GM12878 (cell line): ENCODE measurements at regions not wholly inside any gene's neighbourhood (a gene's known extent, or its start where the extent isn't known, plus 50 kb on each side); places are given as distances from the start of the nearest gene placed in this dataset.

Experiments used
- ATAC-seq: fragments of 200-7000 bp; cut with Tn5 transposase; 3 replicates; pipeline ENCODE4 v1.9.1; 2020; ENCODE audit warnings: mild to moderate bottlenecking, moderate library complexity
- BruUV-seq: library from RNA; stranded (reverse); fragments of 400-500 nt; replicated peaks from 2 replicates; lab custom pipeline; 2021; lab: Mats Ljungman, UMichigan
- CTCF ChIA-PET: fragments of 300-600 bp; sonication (Branson Sonifier 250); formaldehyde crosslinking; extraction: SDS; loops from one replicate; lab custom pipeline; 2021; ENCODE audit warnings: inconsistent platforms; lab: Yijun Ruan, JAX
- POLR2A ChIA-PET: fragments of 350-600 bp; formaldehyde crosslinking; extraction: SDS; loops from one replicate; lab custom pipeline; 2021; ENCODE audit warnings: inconsistent platforms; lab: Charles Lee
- RAD21 ChIA-PET: fragments of 300-600 bp; sonication (Branson Sonifier 250); formaldehyde crosslinking; loops from one replicate; lab custom pipeline; 2023; ENCODE audit warnings: antibody characterized with exemption; ENCODE audit not compliant: unreplicated experiment; lab: Charles Lee
- SMC1A ChIA-PET: fragments of 300-600 bp; sonication (Branson Sonifier 250); formaldehyde crosslinking; loops from one replicate; lab custom pipeline; 2023; ENCODE audit not compliant: unreplicated experiment, uncharacterized antibody; lab: Charles Lee
- DNase-seq: peaks from one replicate; pipeline ENCODE4 v3.0.0-alpha.2; 2011; ENCODE audit warnings: low read depth, low spot score
- FAIRE-seq: peaks from 3 replicates; lab custom pipeline; 2011; peaks lifted over from hg19 to GRCh38; lab: Jason Lieb, UNC
- H2AFZ ChIP-seq: 2 replicates; pipeline ENCODE4 v1.6.0; 2011; ENCODE audit warnings: low read depth, low read length, control low read depth; ENCODE audit not compliant: control insufficient read depth
- H3K27ac ChIP-seq: 2 replicates; pipeline ENCODE4 v1.5.1; 2011; ENCODE audit warnings: control low read depth; ENCODE audit not compliant: control insufficient read depth, insufficient read depth
- H3K27me3 ChIP-seq, 2 experiments: replicated peaks in 1 of 2; 2 replicates each; pipeline versions ENCODE4 v1.6.0 to v1.6.1; 2011; ENCODE audit warnings: low read length in 1 of 2; ENCODE audit not compliant: control insufficient read depth in 2 of 2, insufficient read depth in 2 of 2
- H3K36me3 ChIP-seq, 2 experiments: 2 replicates each; pipeline ENCODE4 v1.5.1; 2011; ENCODE audit warnings: low read length in 1 of 2; ENCODE audit not compliant: control insufficient read depth in 2 of 2, insufficient read depth in 2 of 2
- H3K4me1 ChIP-seq: 2 replicates; pipeline ENCODE4 v1.6.1; 2011; ENCODE audit warnings: mild to moderate bottlenecking, low read length, moderate library complexity, mixed read lengths; ENCODE audit not compliant: control insufficient read depth, insufficient read depth
- H3K4me2 ChIP-seq: 2 replicates; pipeline ENCODE4 v1.6.0; 2011; ENCODE audit warnings: control low read depth; ENCODE audit not compliant: control insufficient read depth, insufficient read depth
- H3K4me3 ChIP-seq: fragments of 200-600 bp; sonication (generic); 2 replicates; pipeline ENCODE4 v1.5.1; 2016
- H3K79me2 ChIP-seq: 2 replicates; pipeline ENCODE4 v1.6.0; 2011; ENCODE audit warnings: low read length; ENCODE audit not compliant: control insufficient read depth, insufficient read depth
- H3K9ac ChIP-seq: 2 replicates; pipeline ENCODE4 v1.8.0; 2011; ENCODE audit warnings: low read length, control low read depth, mixed read lengths; ENCODE audit not compliant: control insufficient read depth, insufficient read depth
- H3K9me3 ChIP-seq: replicated peaks from 3 replicates; pipeline ENCODE4 v1.5.1; 2011; ENCODE audit warnings: mild to moderate bottlenecking, low read length; ENCODE audit not compliant: control insufficient read depth, insufficient read depth
- H4K20me1 ChIP-seq: 2 replicates; pipeline ENCODE4 v1.6.0; 2011; ENCODE audit not compliant: control insufficient read depth, insufficient read depth
- BACH1 ChIP-seq: fragments of 450-650 bp; IDR thresholded peaks from 2 replicates; pipeline ENCODE4 v1.6.1; 2017; ENCODE audit warnings: mild to moderate bottlenecking, borderline replicate concordance
- CHD2 ChIP-seq: IDR thresholded peaks from 2 replicates; pipeline ENCODE4 v1.6.1; 2011; ENCODE audit warnings: low read depth, low read length, improper control_type of control experiment, borderline replicate concordance
- CTCF ChIP-seq, 3 experiments: IDR thresholded peaks in 2 of 3; conservative IDR thresholded peaks in 1 of 3; 2 replicates each; pipeline ENCODE4 v1.5.1; 2011; ENCODE audit warnings: low read depth in 3 of 3, low read length in 3 of 3, mild to moderate bottlenecking in 3 of 3, control low read depth in 2 of 3, moderate library complexity in 2 of 3, inconsistent platforms in 1 of 3, mixed read lengths in 1 of 3; ENCODE audit not compliant: control insufficient read depth in 2 of 3, insufficient read depth in 1 of 3; ENCODE audit errors: extremely low read depth in 1 of 3
- E4F1 ChIP-seq: fragments of 450-650 bp; IDR thresholded peaks from 2 replicates; pipeline ENCODE4 v1.6.1; 2018; ENCODE audit warnings: borderline replicate concordance, mild to moderate bottlenecking; ENCODE audit not compliant: partially characterized antibody
- FOXM1 ChIP-seq: IDR thresholded peaks from 2 replicates; pipeline ENCODE4 v1.6.1; 2012; ENCODE audit warnings: low read depth, mild to moderate bottlenecking, inconsistent platforms, low read length, moderate library complexity
- IRF4 ChIP-seq: IDR thresholded peaks from 2 replicates; pipeline ENCODE4 v1.6.1; 2011; ENCODE audit warnings: low read depth, low read length
- MEF2A ChIP-seq: IDR thresholded peaks from 2 replicates; pipeline ENCODE4 v1.6.1; 2011; ENCODE audit warnings: low read depth, mild to moderate bottlenecking, low read length, moderate library complexity; ENCODE audit not compliant: insufficient read depth
- NBN ChIP-seq: fragments of 450-650 bp; IDR thresholded peaks from 2 replicates; pipeline ENCODE4 v1.6.1; 2016
- RUNX3 ChIP-seq: IDR thresholded peaks from 2 replicates; pipeline ENCODE4 v1.6.1; 2012; ENCODE audit warnings: low read length, inconsistent platforms
- SIN3A ChIP-seq: IDR thresholded peaks from 2 replicates; pipeline ENCODE4 v1.6.1; 2012; ENCODE audit warnings: low read depth, low read length, improper control_type of control experiment
- SRF ChIP-seq, 2 experiments: IDR thresholded peaks; 2 replicates each; pipeline ENCODE4 v1.6.1; 2011; ENCODE audit warnings: low read depth in 2 of 2, low read length in 2 of 2, mild to moderate bottlenecking in 1 of 2, moderate library complexity in 1 of 2
- ZNF384 ChIP-seq: IDR thresholded peaks from 2 replicates; pipeline ENCODE4 v1.6.1; 2012; ENCODE audit warnings: low read depth, mild to moderate bottlenecking, low read length, improper control_type of control experiment, borderline replicate concordance
- WGBS: methylation state at CpG from one replicate; pipeline ENCODE4 v1.1.6; 2016; ENCODE audit warnings: low lambda C conversion rate; ENCODE audit not compliant: insufficient replicate concordance, insufficient coverage; ENCODE audit errors: missing lambda C conversion rate; 5-methylcytosine and 5-hydroxymethylcytosine counted together
- in situ Hi-C: fragments of 300-500 bp; cut with MboI; formaldehyde crosslinking; loops from 9 replicates; pipeline ENCODE4 v1.14.3; 2018; ENCODE audit warnings: mixed read lengths
- intact Hi-C: fragments of 100-400 bp; cut with micrococcal nuclease; formaldehyde crosslinking; loops from one replicate; pipeline ENCODE4 v1.14.2; 2022; ENCODE audit not compliant: unreplicated experiment

GRCh38 chr7:52777051-52777822 is 258.2 kb upstream of the POM121L12 start:
- no TSS peak for BruUV-seq
- TF ChIP-seq FOXM1, result no peak
- no peak for TF ChIP-seq ZNF384
- TF ChIP-seq NBN, result no peak
- TF ChIP-seq MEF2A, result no peak
- Histone ChIP-seq H2AFZ (no peak overlapping the region), H3K4me2 (no peak overlapping the region), H4K20me1 (no peaks in the 10 kb centered on the region), H3K9ac (no peak overlapping the region), H3K4me3 (no peak overlapping the region), H3K36me3 (no peaks in the 10 kb centered on the region), H3K27me3 (no peaks in the 10 kb centered on the region), H3K27ac (no peak overlapping the region), H3K79me2 (no peaks in the 10 kb centered on the region), H3K9me3 (no peaks in the 10 kb centered on the region), H3K4me1 (no peaks in the 10 kb centered on the region)
- intact Hi-C loops (no loop called here), in situ Hi-C loops (no loop called here)
- FAIRE-seq, result no peak
- ChIA-PET RAD21 (no interaction called here), POLR2A (no interaction called here), CTCF (no interaction called here), SMC1A (interaction anchor here (0.7 kb wide), 1 partner anchor 13 kb away, joined by 3 read pairs; no protein-coding TSS in a partner anchor)
- ATAC-seq, result no peak
- 31% methylated on average over 5 of the region's 5 CpGs for WGBS
- DNase-seq, result no peak

GRCh38 chr7:52775876-52776275 is 259.6 kb upstream of the POM121L12 start:
- Histone ChIP-seq H3K27me3 (no peaks in the 10 kb centered on the region), H3K27ac (no peak overlapping the region), H3K4me1 (no peaks in the 10 kb centered on the region), H3K79me2 (no peaks in the 10 kb centered on the region), H3K4me2 (no peak overlapping the region), H3K9ac (no peak overlapping the region), H3K36me3 (no peaks in the 10 kb centered on the region), H4K20me1 (no peaks in the 10 kb centered on the region), H3K4me3 (no peak overlapping the region), H3K9me3 (no peaks in the 10 kb centered on the region), H2AFZ (no peak overlapping the region)
- ATAC-seq (no peak), DNase-seq (no peak), FAIRE-seq (no peak)
- ChIA-PET CTCF (no interaction called here), POLR2A (no interaction called here), SMC1A (no interaction called here), RAD21 (no interaction called here)
- WGBS, result 0% methylated on average over 1 of the region's 1 CpG
- BruUV-seq, result no TSS peak
- intact Hi-C loops (no loop called here), in situ Hi-C loops (no loop called here)
- TF ChIP-seq BACH1, result no peak
- TF ChIP-seq E4F1, result no peak
- TF ChIP-seq CHD2, result no peak
- no peak for TF ChIP-seq IRF4
- TF ChIP-seq RUNX3, result no peak
- no peak for TF ChIP-seq SRF (IDR thresholded peaks at IDR 0.05; ENCODE audit: low read depth in 2 of 2, low read length in 2 of 2)
- no peak for TF ChIP-seq SIN3A
- TF ChIP-seq CTCF (IDR thresholded peaks at IDR 0.05 in 2 of 3, conservative IDR thresholded peaks at IDR 0.05 in 1 of 3; ENCODE audit: control insufficient read depth in 2 of 3, extremely low read depth in 1 of 3, insufficient read depth in 1 of 3, low read depth in 3 of 3, low read length in 3 of 3), result no peak
